GM13976 (cell line): ENCODE measurements at regions not wholly inside any gene's neighbourhood (a gene's known extent, or its start where the extent isn't known, plus 50 kb on each side); places are given as distances from the start of the nearest gene placed in this dataset.

Source experiments
- DNase-seq: peaks from one replicate; pipeline ENCODE4 v3.0.0; 2012; ENCODE audit warnings: low spot score
- CTCF ChIP-seq: IDR thresholded peaks from 2 replicates; pipeline ENCODE4 v1.5.1; 2012; ENCODE audit warnings: borderline replicate concordance, mild to moderate bottlenecking; ENCODE audit not compliant: insufficient read depth; ENCODE audit errors: extremely low read depth, missing control alignments, control extremely low read depth
- in situ Hi-C: fragments of 300-500 bp; cut with MboI; formaldehyde crosslinking; loops from one replicate; pipeline ENCODE4 v1.12.0; 2022; ENCODE audit warnings: low sequenced_read_pairs, mixed read lengths, inconsistent platforms; ENCODE audit not compliant: unreplicated experiment

- DNase-seq, result no peak
- TF ChIP-seq CTCF, result no peak
- in situ Hi-C loops, result no loop called here
Measured at GRCh38 chr5:143646961-143647360, 165.0 kb upstream of the HMHB1 start.

GRCh38 chr5:143645356-143645755 lies 166.6 kb upstream of the HMHB1 start:
- no peak for DNase-seq
- in situ Hi-C loops, result no loop called here
- no peak for TF ChIP-seq CTCF

- in situ Hi-C loops, result no loop called here
- no peak for TF ChIP-seq CTCF
- no peak for DNase-seq
Measured at GRCh38 chr5:143644727-143645126, 167.2 kb upstream of the HMHB1 start.

- in situ Hi-C loops, result no loop called here
- no peak for DNase-seq
- no peak for TF ChIP-seq CTCF
Measured at GRCh38 chr5:143642791-143643190, 169.2 kb upstream of the HMHB1 start.

- no peak for TF ChIP-seq CTCF
- peak; percentile 29 for DNase-seq
- in situ Hi-C loops, result no loop called here
Measured at GRCh38 chr5:143641549-143642355, 170.2 kb upstream of the HMHB1 start.

GRCh38 chr5:143638654-143639053 lies 173.3 kb upstream of the HMHB1 start:
- no peak for TF ChIP-seq CTCF
- no peak for DNase-seq
- in situ Hi-C loops, result no loop called here

- TF ChIP-seq CTCF, result no peak
- in situ Hi-C loops, result no loop called here
- DNase-seq, result no peak
Measured at GRCh38 chr5:143636931-143637528, 174.9 kb upstream of the HMHB1 start.
